PC-9 (cell line): ENCODE measurements at regions not wholly inside any gene's neighbourhood (a gene's known extent, or its start where the extent isn't known, plus 50 kb on each side); places are given as distances from the start of the nearest gene placed in this dataset.

ENCODE experiments used
- CTCF ChIP-seq: fragments of 200-600 bp; sonication (generic); conservative IDR thresholded peaks from 2 replicates; pipeline ENCODE4 v1.6.1; 2017; ENCODE audit warnings: mixed run types, antibody characterized with exemption, mild to moderate bottlenecking, moderate library complexity
- EZH2 ChIP-seq: fragments of 200-600 bp; sonication (generic); IDR thresholded peaks from 2 replicates; pipeline ENCODE4 v1.8.0; 2017; ENCODE audit warnings: antibody characterized with exemption, low read depth

GRCh38 chr11:42974510-42975179 is 337.2 kb upstream of the API5 start:
- TF ChIP-seq CTCF, result no peak
- no peak for TF ChIP-seq EZH2
